ENCODE measurements at regions not wholly inside any gene's neighbourhood (a gene's known extent, or its start where the extent isn't known, plus 50 kb on each side); places are given as distances from the start of the nearest gene placed in this dataset.
"Not testable (repeated sequence)": the region's sequence is repeated elsewhere in the genome, so short reads cannot be mapped to it uniquely, and the experiment has no call there.

GRCh38 chr1:218507355-218508002, 162.3 kb downstream of the TGFB2 start:
- no peak for DNase-seq (ENCODE audit: insufficient read length, low spot score)
- no peak for TF ChIP-seq TAF1 (IDR thresholded peaks at IDR 0.05; ENCODE audit: low read depth, low read length)
- TF ChIP-seq PAX5 (IDR thresholded peaks at IDR 0.05; ENCODE audit: insufficient read depth, low read length, severe bottlenecking), result no peak
- no peak for TF ChIP-seq SPI1 (IDR thresholded peaks at IDR 0.05; ENCODE audit: low read depth, low read length)
- TF ChIP-seq POLR2AphosphoS5 (IDR thresholded peaks at IDR 0.05; ENCODE audit: low read depth, low read length), result no peak
- FAIRE-seq, result no peak

DNA sequence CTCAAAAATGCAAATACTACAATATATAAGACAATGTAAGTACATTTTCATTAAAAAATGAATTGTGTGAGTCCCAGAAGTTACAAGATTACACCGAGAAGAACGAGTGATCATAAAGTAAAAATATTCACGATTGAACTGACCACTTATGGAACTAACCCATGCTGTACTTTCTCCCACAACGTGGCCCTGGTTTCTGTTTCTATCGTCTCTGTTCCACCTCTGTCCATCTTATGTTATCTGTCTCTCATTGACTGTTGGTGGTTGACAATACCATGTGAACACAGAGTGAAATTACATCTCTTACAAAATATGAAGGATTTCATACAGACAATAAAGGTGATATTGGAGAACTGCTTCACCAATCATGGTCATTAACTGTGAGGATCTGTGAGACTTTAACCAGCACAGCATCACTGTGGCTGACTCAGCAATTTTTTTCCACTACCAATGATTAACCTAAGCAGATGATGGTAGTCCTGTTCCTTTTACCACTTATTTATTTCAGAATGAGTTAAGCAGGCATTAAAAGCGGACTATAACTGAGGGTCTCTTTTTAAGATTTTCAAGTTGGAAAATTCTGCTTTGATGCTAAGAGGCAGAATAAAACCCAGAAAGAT, 165.1 kb downstream of the TGFB2 start:
- no peak for FAIRE-seq

DNA sequence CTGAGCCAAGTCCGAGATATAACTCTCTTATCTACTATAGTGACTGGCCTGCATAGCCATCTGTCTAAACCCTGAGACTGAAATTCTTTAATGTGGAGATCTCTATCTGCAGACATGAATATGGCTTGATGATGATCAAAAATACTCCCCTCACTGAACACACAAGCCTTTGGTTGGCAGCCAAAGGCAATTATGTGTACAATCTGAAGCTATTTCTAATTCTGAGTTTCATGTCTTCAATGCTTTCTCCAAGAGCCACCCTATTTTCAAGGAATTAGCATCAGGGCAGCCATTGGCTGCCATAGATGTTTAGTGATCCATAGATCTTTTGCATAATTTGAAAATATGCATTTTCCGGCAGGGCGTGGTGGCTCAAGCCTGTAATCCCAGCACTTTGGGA, 168.2 kb downstream of the TGFB2 start:
- no peak for TF ChIP-seq TAF1 (IDR thresholded peaks at IDR 0.05; ENCODE audit: low read depth, low read length)
- no peak for TF ChIP-seq SPI1 (IDR thresholded peaks at IDR 0.05; ENCODE audit: low read depth, low read length)
- TF ChIP-seq PAX5 (IDR thresholded peaks at IDR 0.05; ENCODE audit: insufficient read depth, low read length, severe bottlenecking), result no peak
- no peak for TF ChIP-seq POU2F2 (IDR thresholded peaks at IDR 0.05; ENCODE audit: low read depth, low read length)
- no peak for TF ChIP-seq POLR2AphosphoS5 (IDR thresholded peaks at IDR 0.05; ENCODE audit: low read depth, low read length)
- no peak for TF ChIP-seq POLR2A (IDR thresholded peaks at IDR 0.05; ENCODE audit: low read depth, low read length)
- DNase-seq (ENCODE audit: insufficient read length, low spot score), result no peak
- FAIRE-seq, result no peak

More for the DNA sequence above, 165.1 kb downstream of the TGFB2 start:
- no peak for TF ChIP-seq POLR2AphosphoS5 (IDR thresholded peaks at IDR 0.05; ENCODE audit: low read depth, low read length)
- TF ChIP-seq SPI1 (IDR thresholded peaks at IDR 0.05; ENCODE audit: low read depth, low read length), result no peak
- TF ChIP-seq PAX5 (IDR thresholded peaks at IDR 0.05; ENCODE audit: insufficient read depth, low read length, severe bottlenecking), result no peak
- no peak for TF ChIP-seq TAF1 (IDR thresholded peaks at IDR 0.05; ENCODE audit: low read depth, low read length)
- no peak for TF ChIP-seq POLR2A (IDR thresholded peaks at IDR 0.05; ENCODE audit: low read depth, low read length)
- no peak for TF ChIP-seq POU2F2 (IDR thresholded peaks at IDR 0.05; ENCODE audit: low read depth, low read length)
- DNase-seq (ENCODE audit: insufficient read length, low spot score), result no peak

- FAIRE-seq, result no peak
These were observed 169.6 kb downstream of the TGFB2 start for GRCh38 chr1:218514689-218515088.

DNA sequence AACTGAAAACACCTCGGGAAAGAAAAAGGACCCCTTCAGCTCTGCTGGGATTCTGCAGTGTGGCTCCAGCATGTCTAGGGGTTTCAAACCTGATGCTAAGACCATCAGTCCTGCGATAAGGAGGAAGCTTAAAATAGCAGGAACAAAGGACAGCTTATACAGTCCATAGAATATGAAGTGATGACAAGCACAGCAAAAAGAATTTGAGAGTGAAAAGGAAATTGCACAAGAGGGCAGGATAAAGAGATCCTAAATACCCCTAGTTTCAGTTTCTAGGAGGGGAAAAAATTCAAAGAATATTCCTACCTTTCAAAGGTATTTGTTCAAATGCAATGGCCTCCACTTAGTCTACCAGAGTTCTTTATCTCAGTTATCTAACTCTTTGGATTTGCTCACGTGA, 171.4 kb downstream of the TGFB2 start:
- DNase-seq (ENCODE audit: insufficient read length, low spot score) (no peak), FAIRE-seq (no peak)
- TF ChIP-seq POLR2AphosphoS5 (IDR thresholded peaks at IDR 0.05; ENCODE audit: low read depth, low read length), result no peak
- no peak for TF ChIP-seq SPI1 (IDR thresholded peaks at IDR 0.05; ENCODE audit: low read depth, low read length)
- no peak for TF ChIP-seq POLR2A (IDR thresholded peaks at IDR 0.05; ENCODE audit: low read depth, low read length)
- no peak for TF ChIP-seq POU2F2 (IDR thresholded peaks at IDR 0.05; ENCODE audit: low read depth, low read length)
- TF ChIP-seq PAX5 (IDR thresholded peaks at IDR 0.05; ENCODE audit: insufficient read depth, low read length, severe bottlenecking), result no peak
- no peak for TF ChIP-seq TAF1 (IDR thresholded peaks at IDR 0.05; ENCODE audit: low read depth, low read length)

More at GRCh38 chr1:218514689-218515088, 169.6 kb downstream of the TGFB2 start:
- DNase-seq (ENCODE audit: insufficient read length, low spot score), result no peak
- no peak for TF ChIP-seq POLR2A (IDR thresholded peaks at IDR 0.05; ENCODE audit: low read depth, low read length)
- TF ChIP-seq POLR2AphosphoS5 (IDR thresholded peaks at IDR 0.05; ENCODE audit: low read depth, low read length), result no peak
- TF ChIP-seq SPI1 (IDR thresholded peaks at IDR 0.05; ENCODE audit: low read depth, low read length), result no peak
- no peak for TF ChIP-seq TAF1 (IDR thresholded peaks at IDR 0.05; ENCODE audit: low read depth, low read length)
- TF ChIP-seq PAX5 (IDR thresholded peaks at IDR 0.05; ENCODE audit: insufficient read depth, low read length, severe bottlenecking), result no peak
- TF ChIP-seq POU2F2 (IDR thresholded peaks at IDR 0.05; ENCODE audit: low read depth, low read length), result no peak

DNA sequence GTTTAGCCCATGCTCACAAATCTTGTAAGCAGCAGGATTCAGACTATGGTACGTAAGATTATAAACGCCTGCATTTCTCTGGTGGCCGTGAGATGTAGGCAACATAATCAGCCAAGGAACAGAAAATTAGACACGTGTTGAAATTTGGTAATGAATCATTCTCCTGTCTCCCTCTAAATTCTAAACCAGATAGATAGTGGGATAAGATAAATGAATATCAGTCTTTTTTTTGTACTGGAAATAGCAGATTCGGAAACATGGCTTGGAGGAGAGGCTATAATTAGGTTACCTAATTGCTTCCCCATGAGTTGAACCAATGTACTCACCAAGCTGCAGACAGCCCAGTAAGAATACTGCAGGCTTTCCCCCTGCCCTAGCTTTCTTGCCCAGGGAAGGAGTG, 172.3 kb downstream of the TGFB2 start:
- no peak for DNase-seq (ENCODE audit: insufficient read length, low spot score)
- no peak for FAIRE-seq
- TF ChIP-seq PAX5 (IDR thresholded peaks at IDR 0.05; ENCODE audit: insufficient read depth, low read length, severe bottlenecking), result no peak
- no peak for TF ChIP-seq POU2F2 (IDR thresholded peaks at IDR 0.05; ENCODE audit: low read depth, low read length)
- TF ChIP-seq SPI1 (IDR thresholded peaks at IDR 0.05; ENCODE audit: low read depth, low read length), result no peak
- no peak for TF ChIP-seq TAF1 (IDR thresholded peaks at IDR 0.05; ENCODE audit: low read depth, low read length)
- no peak for TF ChIP-seq POLR2A (IDR thresholded peaks at IDR 0.05; ENCODE audit: low read depth, low read length)
- TF ChIP-seq POLR2AphosphoS5 (IDR thresholded peaks at IDR 0.05; ENCODE audit: low read depth, low read length), result no peak

GRCh38 chr1:218518216-218518740, 173.1 kb downstream of the TGFB2 start:
- DNase-seq (ENCODE audit: insufficient read length, low spot score) (no peak), FAIRE-seq (no peak)
- TF ChIP-seq PAX5 (IDR thresholded peaks at IDR 0.05; ENCODE audit: insufficient read depth, low read length, severe bottlenecking) (no peak), POU2F2 (IDR thresholded peaks at IDR 0.05; ENCODE audit: low read depth, low read length) (no peak), SPI1 (IDR thresholded peaks at IDR 0.05; ENCODE audit: low read depth, low read length) (no peak), POLR2AphosphoS5 (IDR thresholded peaks at IDR 0.05; ENCODE audit: low read depth, low read length) (no peak), POLR2A (IDR thresholded peaks at IDR 0.05; ENCODE audit: low read depth, low read length) (no peak), TAF1 (IDR thresholded peaks at IDR 0.05; ENCODE audit: low read depth, low read length) (no peak)

GRCh38 chr1:218520646-218521045, 175.5 kb downstream of the TGFB2 start:
- DNase-seq (ENCODE audit: insufficient read length, low spot score); FAIRE-seq: not testable (repeated sequence)

- FAIRE-seq (no peak), DNase-seq (ENCODE audit: insufficient read length, low spot score) (peak; percentile 7)
- TF ChIP-seq SPI1 (IDR thresholded peaks at IDR 0.05; ENCODE audit: low read depth, low read length) (no peak), PAX5 (IDR thresholded peaks at IDR 0.05; ENCODE audit: insufficient read depth, low read length, severe bottlenecking) (no peak), POU2F2 (IDR thresholded peaks at IDR 0.05; ENCODE audit: low read depth, low read length) (no peak), POLR2A (IDR thresholded peaks at IDR 0.05; ENCODE audit: low read depth, low read length) (no peak), POLR2AphosphoS5 (IDR thresholded peaks at IDR 0.05; ENCODE audit: low read depth, low read length) (no peak), TAF1 (IDR thresholded peaks at IDR 0.05; ENCODE audit: low read depth, low read length) (no peak)
These were observed 176.5 kb downstream of the TGFB2 start for GRCh38 chr1:218521414-218522169.
